Osteoblast (primary cell): ENCODE measurements at regions not wholly inside any gene's neighbourhood (a gene's known extent, or its start where the extent isn't known, plus 50 kb on each side); places are given as distances from the start of the nearest gene placed in this dataset.

Source experiments
- DNase-seq: peaks from one replicate; pipeline ENCODE4 v3.0.0; 2011; ENCODE audit warnings: low spot score, mixed read lengths; ENCODE audit not compliant: insufficient read length; ENCODE audit errors: missing footprints
- H2AFZ ChIP-seq: 2 replicates; pipeline ENCODE4 v1.6.0; 2011; ENCODE audit warnings: mild to moderate bottlenecking, low read length
- H3K27ac ChIP-seq: 2 replicates; pipeline ENCODE4 v1.5.1; 2011; ENCODE audit warnings: mild to moderate bottlenecking, low read depth, low read length, moderate library complexity
- H3K27me3 ChIP-seq: 2 replicates; pipeline ENCODE4 v1.6.0; 2012; ENCODE audit warnings: mild to moderate bottlenecking, control low read depth, inconsistent platforms, low read length, moderate library complexity; ENCODE audit not compliant: insufficient read depth
- H3K36me3 ChIP-seq: 2 replicates; pipeline ENCODE4 v1.5.1; 2011; ENCODE audit warnings: mild to moderate bottlenecking, low read length, control low read depth, moderate library complexity; ENCODE audit not compliant: insufficient read depth
- H3K4me1 ChIP-seq: 2 replicates; pipeline ENCODE4 v1.5.1; 2011; ENCODE audit warnings: mild to moderate bottlenecking, low read length, control low read depth, moderate library complexity; ENCODE audit not compliant: insufficient read depth
- H3K4me2 ChIP-seq: 2 replicates; pipeline ENCODE4 v1.6.0; 2011; ENCODE audit warnings: mild to moderate bottlenecking, low read length; ENCODE audit not compliant: insufficient read depth
- H3K4me3 ChIP-seq: fragments of 200-600 bp; sonication (generic); 3 replicates; pipeline ENCODE4 v1.5.1; 2012; ENCODE audit warnings: mild to moderate bottlenecking, low read length, inconsistent platforms; ENCODE audit not compliant: insufficient read depth
- H3K79me2 ChIP-seq: 2 replicates; pipeline ENCODE4 v1.6.0; 2012; ENCODE audit warnings: mild to moderate bottlenecking, low read length, control low read depth, inconsistent platforms; ENCODE audit not compliant: insufficient read depth
- H3K9me3 ChIP-seq: 2 replicates; pipeline ENCODE4 v1.5.1; 2011; ENCODE audit warnings: low read depth, low read length, control low read depth
- H4K20me1 ChIP-seq: 2 replicates; pipeline ENCODE4 v1.6.0; 2012; ENCODE audit warnings: mild to moderate bottlenecking, low read length, control low read depth; ENCODE audit not compliant: insufficient read depth
- TF ChIP-seq, protein P1 (sequence below): IDR thresholded peaks from 2 replicates; pipeline ENCODE4 v1.5.1; 2011; ENCODE audit warnings: mild to moderate bottlenecking, low read depth, low read length, moderate library complexity; ENCODE audit errors: extremely low read depth

DNA sequence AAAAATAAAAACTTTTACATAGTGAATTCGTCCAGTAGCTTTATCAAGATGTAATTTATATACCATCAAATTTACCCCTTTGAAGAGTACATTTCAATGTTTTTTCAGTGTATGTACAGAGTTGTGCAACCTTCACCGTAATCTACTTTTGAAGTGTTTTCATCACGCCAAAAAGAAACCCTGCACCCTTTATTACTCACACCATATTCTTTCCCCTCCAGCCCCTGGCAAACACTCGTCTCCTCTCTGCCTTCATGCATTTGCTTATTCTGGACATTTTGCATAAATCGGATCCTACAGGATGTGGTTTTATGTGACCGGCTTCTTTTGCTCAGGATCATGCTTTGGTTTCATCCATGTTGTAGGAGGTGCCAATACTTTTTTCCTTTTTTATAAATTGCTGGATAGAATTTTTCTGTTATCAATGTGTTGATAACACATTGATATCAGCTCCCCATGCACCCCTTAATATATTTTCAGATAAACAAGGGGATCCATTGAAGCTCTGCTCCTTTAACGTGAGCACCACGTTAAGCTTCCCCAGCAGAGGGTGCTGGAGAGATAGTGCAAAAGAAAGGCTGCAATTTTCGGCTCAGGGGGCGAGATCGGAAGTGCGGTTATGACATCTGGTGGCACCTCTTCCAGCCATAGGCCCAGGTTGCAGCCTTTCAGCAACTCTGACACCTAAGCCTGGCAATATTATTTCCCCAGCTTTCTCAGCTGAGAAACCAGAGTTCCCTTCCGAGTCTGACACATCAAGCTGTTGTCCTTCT lies 100.1 kb upstream of the VCX3B start:
- no peaks in the 10 kb centered on the region for H3K27me3 ChIP-seq
- no peak for DNase-seq
- no peaks in the 10 kb centered on the region for H3K4me1 ChIP-seq

DNA sequence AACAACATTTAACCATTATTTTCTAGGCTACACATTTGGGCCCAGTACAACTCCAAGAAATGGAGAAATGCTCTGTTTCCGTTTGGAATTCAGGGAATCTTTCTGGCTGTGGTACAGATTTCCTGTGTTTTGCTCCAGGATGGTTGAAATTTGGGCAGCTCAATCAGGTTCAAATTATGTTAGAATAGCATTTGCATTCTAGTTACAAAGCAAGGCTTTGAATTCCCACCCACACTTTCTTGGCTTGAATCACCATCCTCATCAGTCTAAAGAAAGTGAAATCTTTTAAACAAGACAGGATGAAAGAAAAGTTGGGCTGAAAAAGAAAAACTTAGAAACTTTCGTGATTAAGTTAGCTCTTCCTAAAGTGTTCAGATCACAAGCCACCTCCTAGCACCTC lies 98.1 kb upstream of the VCX3B start:
- Histone ChIP-seq H3K4me1 (no peaks in the 10 kb centered on the region), H2AFZ (no peak overlapping the region), H3K27me3 (no peaks in the 10 kb centered on the region), H3K27ac (no peak overlapping the region), H3K4me3 (no peak overlapping the region), H3K4me2 (no peak overlapping the region), H3K79me2 (no peaks in the 10 kb centered on the region), H3K9me3 (no peaks in the 10 kb centered on the region), H3K36me3 (no peaks in the 10 kb centered on the region), H4K20me1 (no peaks in the 10 kb centered on the region)
- TF ChIP-seq, protein P1, sequence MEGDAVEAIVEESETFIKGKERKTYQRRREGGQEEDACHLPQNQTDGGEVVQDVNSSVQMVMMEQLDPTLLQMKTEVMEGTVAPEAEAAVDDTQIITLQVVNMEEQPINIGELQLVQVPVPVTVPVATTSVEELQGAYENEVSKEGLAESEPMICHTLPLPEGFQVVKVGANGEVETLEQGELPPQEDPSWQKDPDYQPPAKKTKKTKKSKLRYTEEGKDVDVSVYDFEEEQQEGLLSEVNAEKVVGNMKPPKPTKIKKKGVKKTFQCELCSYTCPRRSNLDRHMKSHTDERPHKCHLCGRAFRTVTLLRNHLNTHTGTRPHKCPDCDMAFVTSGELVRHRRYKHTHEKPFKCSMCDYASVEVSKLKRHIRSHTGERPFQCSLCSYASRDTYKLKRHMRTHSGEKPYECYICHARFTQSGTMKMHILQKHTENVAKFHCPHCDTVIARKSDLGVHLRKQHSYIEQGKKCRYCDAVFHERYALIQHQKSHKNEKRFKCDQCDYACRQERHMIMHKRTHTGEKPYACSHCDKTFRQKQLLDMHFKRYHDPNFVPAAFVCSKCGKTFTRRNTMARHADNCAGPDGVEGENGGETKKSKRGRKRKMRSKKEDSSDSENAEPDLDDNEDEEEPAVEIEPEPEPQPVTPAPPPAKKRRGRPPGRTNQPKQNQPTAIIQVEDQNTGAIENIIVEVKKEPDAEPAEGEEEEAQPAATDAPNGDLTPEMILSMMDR: no peak
- DNase-seq: no peak

More for the DNA sequence above, 100.1 kb upstream of the VCX3B start:
- H2AFZ ChIP-seq: no peak overlapping the region
- no peak overlapping the region for H3K4me2 ChIP-seq
- TF ChIP-seq, protein P1: no peak
- no peaks in the 10 kb centered on the region for H3K79me2 ChIP-seq
- no peak overlapping the region for H3K4me3 ChIP-seq
- no peaks in the 10 kb centered on the region for H4K20me1 ChIP-seq
- H3K9me3 ChIP-seq: peaks cover 3% of the 10 kb centered on the region
- no peak overlapping the region for H3K27ac ChIP-seq
- H3K36me3 ChIP-seq: no peaks in the 10 kb centered on the region

DNA sequence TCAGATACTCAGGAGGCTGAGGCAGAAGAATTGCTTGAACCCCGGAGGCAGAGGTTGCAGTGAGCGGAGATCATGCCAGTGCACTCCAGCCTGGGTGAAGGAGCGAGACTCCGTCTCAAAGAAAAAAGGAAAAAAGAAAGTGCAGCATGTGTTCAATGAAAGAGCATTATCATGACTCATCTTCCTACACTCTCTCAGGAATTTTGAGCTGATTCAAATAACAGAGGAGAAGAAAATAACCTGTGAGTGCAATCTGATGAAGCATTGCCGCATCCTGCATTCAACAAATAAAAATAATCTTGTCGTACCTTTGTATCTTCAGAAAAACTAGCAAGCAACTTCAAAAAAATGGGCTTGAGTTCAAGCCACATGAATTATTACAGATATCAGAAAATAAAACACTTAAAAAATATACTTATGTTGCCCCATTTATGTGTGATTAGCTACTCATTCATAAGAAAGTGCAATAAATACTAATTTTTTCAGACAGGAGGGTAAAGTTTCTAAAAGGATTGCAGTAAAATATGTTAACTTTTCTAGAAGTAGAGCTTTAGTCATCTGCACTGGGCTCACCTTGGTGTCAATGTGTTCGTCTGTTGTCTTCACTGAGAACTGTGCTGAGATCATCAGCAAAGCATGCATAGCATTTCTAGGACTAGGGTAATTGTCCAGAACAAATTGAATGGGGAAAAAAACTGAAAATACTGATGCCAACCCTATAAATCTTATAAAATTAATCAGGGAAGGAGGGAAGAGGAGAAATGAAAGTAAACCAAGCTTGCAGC lies 90.4 kb upstream of the VCX3B start:
- TF ChIP-seq, protein P1: no peak
- Histone ChIP-seq H2AFZ (no peak overlapping the region), H3K27ac (no peak overlapping the region), H3K27me3 (no peaks in the 10 kb centered on the region), H3K36me3 (no peaks in the 10 kb centered on the region), H3K4me3 (no peak overlapping the region), H4K20me1 (no peaks in the 10 kb centered on the region), H3K4me2 (no peak overlapping the region), H3K9me3 (no peaks in the 10 kb centered on the region), H3K4me1 (no peaks in the 10 kb centered on the region), H3K79me2 (no peaks in the 10 kb centered on the region)
- no peak for DNase-seq

DNA sequence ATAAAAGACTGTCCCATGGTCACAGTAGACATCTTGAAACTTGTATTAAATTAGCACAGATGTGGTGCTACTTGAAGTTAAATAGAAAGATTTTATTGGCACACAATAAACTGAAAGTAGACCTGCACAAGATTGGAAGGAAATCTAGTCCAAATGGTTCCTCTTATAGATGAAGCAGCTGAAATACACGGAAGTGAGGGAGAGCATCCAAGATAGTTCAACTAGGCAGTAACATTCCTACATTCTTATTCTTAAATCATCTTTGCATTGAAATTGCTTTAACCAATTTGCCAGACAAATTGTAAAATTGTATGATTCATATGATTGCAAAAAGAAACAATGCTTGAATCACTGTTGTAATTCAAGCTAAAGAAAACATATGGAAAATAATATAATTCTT lies 87.6 kb upstream of the VCX3B start:
- Histone ChIP-seq H3K36me3 (no peaks in the 10 kb centered on the region), H2AFZ (no peak overlapping the region), H3K4me3 (no peak overlapping the region), H3K27ac (no peak overlapping the region), H3K4me1 (no peaks in the 10 kb centered on the region), H4K20me1 (no peaks in the 10 kb centered on the region), H3K27me3 (no peaks in the 10 kb centered on the region), H3K4me2 (no peak overlapping the region), H3K79me2 (no peaks in the 10 kb centered on the region), H3K9me3 (no peaks in the 10 kb centered on the region)
- TF ChIP-seq, protein P1: no peak
- DNase-seq: no peak
